ENCODE measurements at regions not wholly inside any gene's neighbourhood (a gene's known extent, or its start where the extent isn't known, plus 50 kb on each side); places are given as distances from the start of the nearest gene placed in this dataset.

GRCh38 chr15:70509731-70510143 is 253.6 kb downstream of the UACA start:
- no peaks in the 10 kb centered on the region for H3K9me3 ChIP-seq
- no peak for FAIRE-seq
- H3K27ac ChIP-seq: no peak overlapping the region
- no peak for DNase-seq
- no peaks in the 10 kb centered on the region for H3K27me3 ChIP-seq
- no peaks in the 10 kb centered on the region for H3K36me3 ChIP-seq
- TF ChIP-seq CTCF (IDR thresholded peaks at IDR 0.05): no peak
- intact Hi-C loops (cut with DNase I): no loop called here
- ATAC-seq: no peak
- peaks cover 0 to under 1% (median 0%) of the 10 kb centered on the region in 3 donors for H3K4me1 ChIP-seq
- no peak overlapping the region for H3K4me3 ChIP-seq
- WGBS, 2 donors: 78 to 80% methylated on average over 4 of the region's 4 CpGs

DNA sequence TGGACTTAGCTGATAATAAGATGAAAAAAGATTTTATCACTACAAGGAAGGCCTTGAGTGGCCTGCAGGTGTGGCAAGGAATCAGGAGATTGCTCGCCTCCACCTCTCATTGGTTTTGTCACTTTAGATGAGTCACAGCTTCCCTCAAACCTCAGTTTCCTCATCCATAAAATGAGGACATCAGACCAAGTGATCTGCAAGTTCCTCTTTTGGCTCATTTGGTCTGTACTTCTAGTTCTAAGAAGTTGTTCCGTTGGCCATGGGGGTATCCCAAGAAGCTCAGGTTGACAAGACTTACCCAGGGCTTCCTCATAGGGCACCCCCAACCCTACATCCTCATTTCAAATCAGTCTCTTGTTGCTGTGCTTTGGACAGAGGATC is 254.1 kb downstream of the UACA start:
- Histone ChIP-seq H3K4me3 (no peak overlapping the region), H3K9me3 (no peaks in the 10 kb centered on the region), H3K27me3 (no peaks in the 10 kb centered on the region), H3K4me1 (peaks cover 0 to 5% (median 0%) of the 10 kb centered on the region in 3 donors), H3K36me3 (no peaks in the 10 kb centered on the region), H3K27ac (no peak overlapping the region)
- ATAC-seq: peak in 1 of 4 donors; percentile 29
- no peak for DNase-seq
- 65 to 76% methylated on average over 2 of the region's 2 CpGs for WGBS, 2 donors
- TF ChIP-seq CTCF (IDR thresholded peaks at IDR 0.05): no peak
- FAIRE-seq: no peak
- intact Hi-C loops (cut with DNase I): no loop called here

DNA sequence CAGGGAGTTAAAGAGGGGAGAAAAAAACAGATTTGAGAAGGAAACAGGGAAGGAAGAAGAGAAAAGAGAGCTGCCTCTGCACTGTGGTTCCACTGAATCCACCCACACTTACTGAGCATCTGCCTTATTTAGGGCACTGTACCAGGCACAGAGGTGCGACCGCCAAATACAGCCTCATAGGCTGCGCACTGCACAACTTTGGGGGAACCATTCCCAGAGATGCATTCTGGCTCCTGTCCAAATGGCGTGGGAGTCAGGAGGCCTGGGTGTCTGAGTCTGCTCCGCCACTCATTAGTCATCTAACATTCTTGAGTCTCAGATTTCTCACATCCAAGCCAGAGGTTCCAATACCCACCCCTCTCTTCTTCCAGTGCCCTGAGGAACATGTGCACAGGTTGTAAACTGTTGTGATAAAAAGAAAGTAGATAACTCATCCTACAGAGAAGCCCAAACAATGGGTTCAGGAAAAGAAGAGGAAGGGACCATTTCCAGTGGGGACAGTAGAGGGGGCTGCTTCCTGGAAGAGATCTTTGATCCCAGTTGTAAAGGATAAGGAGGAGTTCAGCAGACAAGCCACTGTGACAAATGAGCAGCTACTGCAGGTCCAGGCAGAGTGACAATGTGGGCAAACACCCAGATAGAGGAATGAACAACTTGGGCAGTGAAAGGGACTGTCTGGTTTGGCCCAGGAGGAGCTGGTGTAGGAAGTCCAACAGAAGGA is 254.6 kb downstream of the UACA start:
- Histone ChIP-seq H3K27ac (no peak overlapping the region), H3K4me3 (no peak overlapping the region), H3K9me3 (no peaks in the 10 kb centered on the region), H3K36me3 (no peaks in the 10 kb centered on the region), H3K27me3 (no peaks in the 10 kb centered on the region), H3K4me1 (peaks cover 0 to 5% (median 0%) of the 10 kb centered on the region in 3 donors)
- WGBS, 2 donors: 70 to 71% methylated on average over 5 of the region's 5 CpGs
- peak in 1 of 4 donors; percentile 20 for ATAC-seq
- intact Hi-C loops (cut with DNase I): no loop called here
- no peak for DNase-seq
- TF ChIP-seq CTCF (IDR thresholded peaks at IDR 0.05): no peak
- no peak for FAIRE-seq

DNA sequence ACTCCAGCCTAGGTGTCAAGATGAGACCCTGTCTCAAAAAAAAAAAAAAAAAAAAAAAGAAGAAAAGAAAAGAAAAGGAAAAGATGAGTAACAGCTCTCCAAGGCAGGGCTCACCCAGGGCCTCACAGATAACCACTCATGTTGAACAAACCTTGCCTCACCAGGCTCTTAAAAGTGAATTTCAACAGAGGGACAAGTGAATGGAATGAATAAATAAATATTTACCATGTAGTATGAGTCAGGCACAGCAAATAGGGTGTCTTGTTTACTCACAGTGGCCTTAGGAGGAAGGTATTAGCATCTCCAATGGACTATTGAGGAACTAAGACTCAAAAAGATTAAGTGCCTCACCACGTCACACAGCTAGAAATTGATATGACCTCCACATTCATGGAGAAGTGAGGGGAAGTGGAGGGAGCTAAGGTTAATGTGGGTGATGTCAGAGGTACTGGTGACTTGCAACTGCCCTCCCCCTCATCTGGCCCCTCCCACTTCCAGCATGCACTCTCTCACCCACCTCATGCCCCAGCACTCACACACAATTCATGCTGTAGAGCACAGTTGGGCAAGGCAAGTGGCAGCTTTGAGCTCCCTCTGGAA is 255.5 kb downstream of the UACA start:
- Histone ChIP-seq H3K4me1 (peaks cover 0 to 5% (median 0%) of the 10 kb centered on the region in 3 donors), H3K4me3 (no peak overlapping the region), H3K27me3 (no peaks in the 10 kb centered on the region), H3K27ac (no peak overlapping the region), H3K9me3 (no peaks in the 10 kb centered on the region), H3K36me3 (no peaks in the 10 kb centered on the region)
- DNase-seq: no peak
- intact Hi-C loops (cut with DNase I): no loop called here
- WGBS, 2 donors: 68 to 78% methylated on average over 1 of the region's 1 CpG
- FAIRE-seq: no peak
- ATAC-seq: peak in 3 of 4 donors; percentile 34 to 41 (median 38)
- no peak for TF ChIP-seq CTCF (IDR thresholded peaks at IDR 0.05)
